ENCODE measurements at regions not wholly inside any gene's neighbourhood (a gene's known extent, or its start where the extent isn't known, plus 50 kb on each side); places are given as distances from the start of the nearest gene placed in this dataset.
A peak's percentile ranks its signal among the peaks of the same experiment; 100 is the strongest.

- no peak for DNase-seq (ENCODE audit: low read depth, low spot score)
These were observed 684.1 kb downstream of the DIAPH3 start for GRCh38 chr13:59479629-59480028.

GRCh38 chr13:59480396-59481259 is 683.1 kb downstream of the DIAPH3 start:
- DNase-seq (ENCODE audit: low read depth, low spot score) = no peak

GRCh38 chr13:59483501-59484145 is 680.1 kb downstream of the DIAPH3 start:
- no peak for DNase-seq (ENCODE audit: low read depth, low spot score)

GRCh38 chr13:59487883-59488282 is 675.8 kb downstream of the DIAPH3 start:
- no peak for DNase-seq (ENCODE audit: low read depth, low spot score)

- no peak for DNase-seq (ENCODE audit: low read depth, low spot score)
These were observed 675.3 kb downstream of the DIAPH3 start for GRCh38 chr13:59488436-59488835.

- no peak for DNase-seq (ENCODE audit: low read depth, low spot score)
These were observed 673.1 kb downstream of the DIAPH3 start for GRCh38 chr13:59490651-59491050.

- no peak for DNase-seq (ENCODE audit: low read depth, low spot score)
These were observed 671.6 kb downstream of the DIAPH3 start for GRCh38 chr13:59492030-59492636.

GRCh38 chr13:59493436-59493965 is 670.2 kb downstream of the DIAPH3 start:
- no peak for DNase-seq (ENCODE audit: low read depth, low spot score)

- peak; percentile 24 for DNase-seq (ENCODE audit: low read depth, low spot score)
These were observed 669.6 kb downstream of the DIAPH3 start for GRCh38 chr13:59494151-59494550.

- DNase-seq (ENCODE audit: low read depth, low spot score) = peak; percentile 54
These were observed 669.2 kb downstream of the DIAPH3 start for GRCh38 chr13:59494560-59494970.

- DNase-seq (ENCODE audit: low read depth, low spot score) = no peak
These were observed 668.4 kb downstream of the DIAPH3 start for GRCh38 chr13:59495299-59495698.

GRCh38 chr13:59495936-59496512 is 667.7 kb downstream of the DIAPH3 start:
- no peak for DNase-seq (ENCODE audit: low read depth, low spot score)

GRCh38 chr13:59497621-59498247 is 666.0 kb downstream of the DIAPH3 start:
- no peak for DNase-seq (ENCODE audit: low read depth, low spot score)

GRCh38 chr13:59501004-59501403 is 662.7 kb downstream of the DIAPH3 start:
- no peak for DNase-seq (ENCODE audit: low read depth, low spot score)

GRCh38 chr13:59504407-59504806 is 659.3 kb downstream of the DIAPH3 start:
- no peak for DNase-seq (ENCODE audit: low read depth, low spot score)

GRCh38 chr13:59510386-59510785 is 653.3 kb downstream of the DIAPH3 start:
- no peak for DNase-seq (ENCODE audit: low read depth, low spot score)

- no peak for DNase-seq (ENCODE audit: low read depth, low spot score)
These were observed 650.0 kb downstream of the DIAPH3 start for GRCh38 chr13:59513686-59514085.

- DNase-seq (ENCODE audit: low read depth, low spot score) = no peak
These were observed 649.4 kb downstream of the DIAPH3 start for GRCh38 chr13:59514316-59514715.

GRCh38 chr13:59519819-59520218 is 643.9 kb downstream of the DIAPH3 start:
- no peak for DNase-seq (ENCODE audit: low read depth, low spot score)

GRCh38 chr13:59521549-59521948 is 642.2 kb downstream of the DIAPH3 start:
- DNase-seq (ENCODE audit: low read depth, low spot score) = no peak

GRCh38 chr13:59522652-59523051 is 641.1 kb downstream of the DIAPH3 start:
- no peak for DNase-seq (ENCODE audit: low read depth, low spot score)

GRCh38 chr13:59527500-59527899 is 636.2 kb downstream of the DIAPH3 start:
- no peak for DNase-seq (ENCODE audit: low read depth, low spot score)

All from smooth muscle cell of the brain vasculature (primary cell).